Lower lobe of right lung (tissue), 2 donors: ENCODE measurements at regions not wholly inside any gene's neighbourhood (a gene's known extent, or its start where the extent isn't known, plus 50 kb on each side); places are given as distances from the start of the nearest gene placed in this dataset.

Source experiments
- ATAC-seq, 2 donors: fragments of 200-7000 bp; cut with Tn5 transposase; one replicate each; pipeline ENCODE4 v1.9.1; 2020 to 2022; ENCODE audit warnings: mild to moderate bottlenecking in 2 of 2, moderate library complexity in 2 of 2
- DNase-seq: peaks from one replicate; pipeline ENCODE4 v3.0.0-alpha.2; 2020
- H3K27ac ChIP-seq: fragments of 200-600 bp; one replicate; pipeline ENCODE4 v1.8.0; 2022
- H3K27me3 ChIP-seq: fragments of 200-600 bp; one replicate; pipeline ENCODE4 v1.8.0; 2022; ENCODE audit warnings: low read depth
- H3K36me3 ChIP-seq: fragments of 200-600 bp; one replicate; pipeline ENCODE4 v1.8.0; 2022; ENCODE audit warnings: mild to moderate bottlenecking
- H3K4me1 ChIP-seq: fragments of 200-600 bp; one replicate; pipeline ENCODE4 v1.8.0; 2022
- H3K4me3 ChIP-seq: fragments of 200-600 bp; one replicate; pipeline ENCODE4 v1.8.0; 2022; ENCODE audit warnings: mild to moderate bottlenecking
- H3K9me3 ChIP-seq: fragments of 200-600 bp; one replicate; pipeline ENCODE4 v1.8.0; 2022
- CTCF ChIP-seq: fragments of 200-600 bp; IDR thresholded peaks from one replicate; pipeline ENCODE4 v1.8.0; 2022; ENCODE audit warnings: antibody characterized with exemption, mild to moderate bottlenecking
- intact Hi-C: fragments of 100-400 bp; cut with DNase I; formaldehyde crosslinking; loops from one replicate; pipeline ENCODE4 v1.11.0; 2022
- donor health status: DM: no; HTN: yes; CAD: no; lungs with severe emphysema.

DNA sequence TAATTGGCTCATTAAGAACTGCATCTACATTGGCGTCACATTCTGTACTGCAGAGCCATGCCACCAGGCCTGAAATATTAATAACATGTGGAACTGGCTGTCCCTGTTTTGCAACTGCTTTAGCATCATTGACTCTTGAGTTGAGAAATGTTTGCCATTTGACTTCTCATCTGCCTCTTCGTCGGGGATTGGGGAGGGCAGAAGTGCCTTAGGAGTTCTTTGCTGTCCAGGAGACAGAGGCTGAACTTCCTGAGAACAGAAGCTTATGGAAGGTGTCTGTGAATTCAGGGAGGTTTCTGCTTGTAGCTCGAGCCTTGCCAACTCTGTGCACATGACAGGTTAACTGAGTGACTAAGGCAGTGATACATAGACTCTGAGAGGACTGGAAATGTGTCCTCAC, 265.0 kb downstream of the KIF4B start:
- Histone ChIP-seq H3K36me3 (no peaks in the 10 kb centered on the region), H3K4me1 (no peaks in the 10 kb centered on the region), H3K4me3 (no peak overlapping the region), H3K27me3 (peaks cover 6% of the 10 kb centered on the region), H3K9me3 (no peaks in the 10 kb centered on the region), H3K27ac (no peak overlapping the region)
- DNase-seq (no peak), ATAC-seq (no peak)
- no peak for TF ChIP-seq CTCF
- intact Hi-C loops, result no loop called here

GRCh38 chr5:155282503-155283107, 269.1 kb downstream of the KIF4B start:
- H3K9me3 ChIP-seq, result no peaks in the 10 kb centered on the region
- no peaks in the 10 kb centered on the region for H3K4me1 ChIP-seq
- ATAC-seq, result no peak
- peaks cover 6% of the 10 kb centered on the region for H3K27me3 ChIP-seq
- H3K27ac ChIP-seq, result no peak overlapping the region
- TF ChIP-seq CTCF, result no peak
- intact Hi-C loops, result no loop called here
- no peaks in the 10 kb centered on the region for H3K36me3 ChIP-seq
- no peak overlapping the region for H3K4me3 ChIP-seq
- DNase-seq, result no peak

- H3K4me1 ChIP-seq, result no peaks in the 10 kb centered on the region
- DNase-seq (no peak), ATAC-seq (no peak)
- intact Hi-C loops, result no loop called here
- no peak for TF ChIP-seq CTCF
- H3K27ac ChIP-seq, result no peak overlapping the region
- no peaks in the 10 kb centered on the region for H3K36me3 ChIP-seq
- H3K27me3 ChIP-seq, result peaks cover 6% of the 10 kb centered on the region
- H3K9me3 ChIP-seq, result no peaks in the 10 kb centered on the region
- no peak overlapping the region for H3K4me3 ChIP-seq
Observed at GRCh38 chr5:155285706-155286105, 272.2 kb downstream of the KIF4B start.

DNA sequence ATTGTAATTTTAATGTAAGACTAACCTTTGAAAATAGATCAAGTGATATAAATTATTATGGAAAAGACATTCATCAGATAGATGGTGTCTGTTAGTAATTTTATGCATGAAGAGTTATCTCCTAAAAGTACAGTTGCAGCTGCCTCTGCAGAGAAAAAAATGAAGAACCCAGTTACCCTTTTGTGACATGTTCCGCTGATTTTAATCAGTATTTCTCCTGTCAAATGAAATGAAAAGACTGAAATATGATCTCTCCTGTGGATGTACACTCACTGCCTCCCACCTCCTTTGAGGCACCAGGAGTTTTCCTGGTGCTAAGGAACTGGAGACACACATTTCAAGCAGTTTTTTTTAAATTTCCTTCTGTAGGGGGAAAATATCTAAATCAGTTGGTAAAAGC, 277.4 kb downstream of the KIF4B start:
- H3K4me3 ChIP-seq, result no peak overlapping the region
- DNase-seq (no peak), ATAC-seq (no peak)
- no peaks in the 10 kb centered on the region for H3K4me1 ChIP-seq
- no peaks in the 10 kb centered on the region for H3K36me3 ChIP-seq
- TF ChIP-seq CTCF, result no peak
- no peak overlapping the region for H3K27ac ChIP-seq
- H3K27me3 ChIP-seq, result no peaks in the 10 kb centered on the region
- intact Hi-C loops, result no loop called here
- no peaks in the 10 kb centered on the region for H3K9me3 ChIP-seq

DNA sequence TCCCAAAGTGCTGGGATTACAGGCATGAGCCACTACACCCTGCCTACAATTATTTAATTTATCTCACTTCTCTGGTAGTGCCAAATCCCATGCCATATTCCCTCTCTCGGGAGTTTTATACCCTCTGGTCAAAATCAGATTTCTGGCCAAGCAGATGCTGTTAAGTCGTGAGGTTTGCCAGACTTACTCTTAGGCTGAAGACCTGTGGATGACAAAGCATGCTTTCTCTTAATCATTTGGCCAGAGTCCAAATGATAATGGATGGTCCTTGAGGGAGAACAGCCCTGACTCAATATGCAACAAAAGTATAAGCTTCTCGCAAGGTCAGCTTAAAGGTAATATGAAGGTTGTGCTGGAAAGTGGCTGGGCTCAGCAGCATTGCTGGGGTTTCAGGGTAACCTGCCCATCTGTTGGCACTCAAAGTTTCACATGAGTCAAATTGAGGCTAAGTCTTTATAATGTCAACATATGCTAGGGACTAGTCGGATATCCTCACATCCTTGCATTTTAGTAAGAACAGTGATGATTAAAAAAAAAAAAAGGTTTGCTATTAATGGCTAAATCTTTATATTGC, 280.1 kb downstream of the KIF4B start:
- Histone ChIP-seq H3K36me3 (no peaks in the 10 kb centered on the region), H3K4me3 (no peak overlapping the region), H3K9me3 (no peaks in the 10 kb centered on the region), H3K27me3 (no peaks in the 10 kb centered on the region), H3K4me1 (no peaks in the 10 kb centered on the region), H3K27ac (no peak overlapping the region)
- no peak for TF ChIP-seq CTCF
- ATAC-seq, result no peak
- intact Hi-C loops, result no loop called here
- no peak for DNase-seq
